ENCODE measurements at regions not wholly inside any gene's neighbourhood (a gene's known extent, or its start where the extent isn't known, plus 50 kb on each side); places are given as distances from the start of the nearest gene placed in this dataset.

DNA sequence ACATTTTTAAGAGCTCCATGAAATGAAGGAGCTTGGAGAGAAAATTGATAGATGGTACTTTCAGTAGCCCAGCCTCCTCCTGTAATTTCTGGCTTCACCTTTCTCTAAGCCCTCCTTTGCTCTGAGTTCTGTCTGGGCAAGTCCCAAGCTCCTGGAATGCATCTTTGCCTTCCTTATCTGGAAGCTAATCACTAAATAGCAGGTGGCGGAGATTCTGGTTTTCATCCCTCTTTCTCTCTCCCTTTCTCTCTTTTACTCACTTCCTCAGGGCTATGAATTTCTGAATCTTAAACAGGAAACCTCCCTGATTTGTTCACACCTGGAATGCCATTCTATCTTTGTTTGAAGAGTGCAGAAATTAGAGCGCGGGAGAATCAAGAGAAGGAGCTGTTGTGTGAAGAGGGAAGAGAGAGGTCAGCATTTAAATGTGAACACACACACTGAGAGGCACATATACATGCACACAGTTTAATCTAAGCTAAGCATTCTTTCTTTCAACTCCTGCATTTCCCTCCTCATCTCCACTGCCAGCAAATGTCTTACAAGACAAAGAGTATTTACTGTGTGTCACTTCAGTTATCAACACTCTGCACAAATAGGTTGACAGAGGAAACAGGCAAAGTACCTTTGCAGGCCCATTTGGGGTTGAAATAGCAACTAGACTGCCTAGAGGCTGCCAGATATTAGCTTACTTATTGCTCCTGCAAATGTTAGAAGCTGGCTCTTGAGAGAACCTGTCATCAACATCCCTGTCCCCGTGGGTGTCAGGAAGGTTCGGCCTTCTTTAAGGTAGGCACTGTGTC, 199.4 kb upstream of the CAMK1G start:
- BruUV-seq (replicated peaks): no TSS peak
- Histone ChIP-seq H3K36me3 (ENCODE audit: insufficient read depth, low read length) (no peaks in the 10 kb centered on the region), H3K4me1 (ENCODE audit: insufficient read depth, low read length, poor library complexity, severe bottlenecking) (no peaks in the 10 kb centered on the region), H3K9me3 (ENCODE audit: low read length) (no peaks in the 10 kb centered on the region), H2AFZ (ENCODE audit: low read length) (no peak overlapping the region), H3K4me2 (ENCODE audit: low read length) (no peak overlapping the region), H3K4me3 (ENCODE audit: low read depth, low read length, poor library complexity, severe bottlenecking) (no peak overlapping the region), H3K79me2 (ENCODE audit: insufficient read depth, low read depth, low read length) (no peaks in the 10 kb centered on the region), H3K9me2 (ENCODE audit: insufficient read depth, low read length) (no peaks in the 10 kb centered on the region), H4K20me1 (ENCODE audit: insufficient read depth, low read length) (no peaks in the 10 kb centered on the region), H3K27ac (ENCODE audit: low read depth, low read length, poor library complexity, severe bottlenecking) (no peak overlapping the region)
- intact Hi-C loops (cut with micrococcal nuclease; ENCODE audit: unreplicated experiment): no loop called here
- ChIA-PET POLR2A (interaction anchor here (0.5 to 0.9 kb wide), 2 partner anchors 8 to 109 kb away, joined by 3 read pairs; no protein-coding TSS in a partner anchor), CTCF (ENCODE audit: unreplicated experiment) (no interaction called here)
- TF ChIP-seq, protein P1, sequence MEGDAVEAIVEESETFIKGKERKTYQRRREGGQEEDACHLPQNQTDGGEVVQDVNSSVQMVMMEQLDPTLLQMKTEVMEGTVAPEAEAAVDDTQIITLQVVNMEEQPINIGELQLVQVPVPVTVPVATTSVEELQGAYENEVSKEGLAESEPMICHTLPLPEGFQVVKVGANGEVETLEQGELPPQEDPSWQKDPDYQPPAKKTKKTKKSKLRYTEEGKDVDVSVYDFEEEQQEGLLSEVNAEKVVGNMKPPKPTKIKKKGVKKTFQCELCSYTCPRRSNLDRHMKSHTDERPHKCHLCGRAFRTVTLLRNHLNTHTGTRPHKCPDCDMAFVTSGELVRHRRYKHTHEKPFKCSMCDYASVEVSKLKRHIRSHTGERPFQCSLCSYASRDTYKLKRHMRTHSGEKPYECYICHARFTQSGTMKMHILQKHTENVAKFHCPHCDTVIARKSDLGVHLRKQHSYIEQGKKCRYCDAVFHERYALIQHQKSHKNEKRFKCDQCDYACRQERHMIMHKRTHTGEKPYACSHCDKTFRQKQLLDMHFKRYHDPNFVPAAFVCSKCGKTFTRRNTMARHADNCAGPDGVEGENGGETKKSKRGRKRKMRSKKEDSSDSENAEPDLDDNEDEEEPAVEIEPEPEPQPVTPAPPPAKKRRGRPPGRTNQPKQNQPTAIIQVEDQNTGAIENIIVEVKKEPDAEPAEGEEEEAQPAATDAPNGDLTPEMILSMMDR (conservative IDR thresholded peaks at IDR 0.05; ENCODE audit: low read length): no peak
- no peak for TF ChIP-seq EZH2phosphoT487 (IDR thresholded peaks at IDR 0.05; ENCODE audit: borderline replicate concordance, low read depth, low read length)
- DNase-seq (ENCODE audit: low spot score): no peak

DNA sequence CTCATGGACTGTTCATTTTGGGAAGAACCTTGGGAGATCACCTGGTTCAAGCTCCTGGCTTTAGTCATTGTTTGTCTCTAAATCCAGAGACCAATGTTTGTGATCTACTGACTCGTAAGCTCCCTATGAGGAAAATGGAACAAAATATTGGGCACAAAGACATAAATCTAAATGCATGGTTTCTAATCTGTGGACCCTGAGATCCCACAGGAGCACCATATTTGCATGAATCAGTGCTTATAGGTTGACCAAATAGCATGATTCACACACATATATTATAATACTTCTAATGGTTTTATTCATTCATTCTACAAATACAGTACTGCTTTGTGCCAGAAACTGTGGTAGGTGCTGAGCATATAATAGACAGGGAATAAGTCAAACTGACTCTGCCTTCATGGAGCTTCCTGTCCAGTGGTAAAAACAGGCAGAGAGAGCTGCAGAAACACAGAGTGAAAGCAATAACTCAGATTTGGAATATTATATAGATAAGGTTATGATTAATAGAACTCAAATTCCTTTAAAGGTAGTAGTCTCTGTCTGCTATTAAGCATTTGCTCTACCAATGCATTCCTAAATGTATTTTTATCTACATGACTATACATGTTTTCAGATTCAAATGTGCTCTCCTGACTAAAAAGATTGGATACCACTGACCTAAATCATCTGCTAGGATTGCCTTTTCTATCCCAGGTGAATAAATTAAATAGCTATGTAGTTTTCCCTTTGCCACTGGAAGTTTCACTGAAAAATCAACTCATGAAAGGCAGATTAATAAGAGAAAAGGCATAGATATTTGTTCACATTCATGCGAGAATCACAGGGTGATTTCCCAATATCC, 198.6 kb upstream of the CAMK1G start:
- CTCF ChIA-PET (ENCODE audit: unreplicated experiment): no interaction called here
- no peak overlapping the region for H3K4me2 ChIP-seq (ENCODE audit: low read length)
- POLR2A ChIA-PET: interaction anchor here (0.5 to 0.6 kb wide), 2 partner anchors 109 to 1877 kb away, joined by 3 read pairs; no protein-coding TSS in a partner anchor

More for the DNA sequence above, 198.6 kb upstream of the CAMK1G start:
- intact Hi-C loops (cut with micrococcal nuclease; ENCODE audit: unreplicated experiment): no loop called here
- no peaks in the 10 kb centered on the region for H3K36me3 ChIP-seq (ENCODE audit: insufficient read depth, low read length)
- no peak for DNase-seq (ENCODE audit: low spot score)
- no peak overlapping the region for H3K4me3 ChIP-seq (ENCODE audit: low read depth, low read length, poor library complexity, severe bottlenecking)
- BruUV-seq (replicated peaks): no TSS peak
- H3K9me2 ChIP-seq (ENCODE audit: insufficient read depth, low read length): no peaks in the 10 kb centered on the region
- no peak overlapping the region for H2AFZ ChIP-seq (ENCODE audit: low read length)
- no peaks in the 10 kb centered on the region for H4K20me1 ChIP-seq (ENCODE audit: insufficient read depth, low read length)
- H3K27ac ChIP-seq (ENCODE audit: low read depth, low read length, poor library complexity, severe bottlenecking): no peak overlapping the region
- no peaks in the 10 kb centered on the region for H3K4me1 ChIP-seq (ENCODE audit: insufficient read depth, low read length, poor library complexity, severe bottlenecking)
- no peaks in the 10 kb centered on the region for H3K79me2 ChIP-seq (ENCODE audit: insufficient read depth, low read depth, low read length)
- TF ChIP-seq, protein P1 (conservative IDR thresholded peaks at IDR 0.05; ENCODE audit: low read length): no peak
- TF ChIP-seq EZH2phosphoT487 (IDR thresholded peaks at IDR 0.05; ENCODE audit: borderline replicate concordance, low read depth, low read length): no peak
- no peaks in the 10 kb centered on the region for H3K9me3 ChIP-seq (ENCODE audit: low read length)
